ENCODE measurements at regions not wholly inside any gene's neighbourhood (a gene's known extent, or its start where the extent isn't known, plus 50 kb on each side); places are given as distances from the start of the nearest gene placed in this dataset.
"Not testable (repeated sequence)": the region's sequence is repeated elsewhere in the genome, so short reads cannot be mapped to it uniquely, and the experiment has no call there.

DNA sequence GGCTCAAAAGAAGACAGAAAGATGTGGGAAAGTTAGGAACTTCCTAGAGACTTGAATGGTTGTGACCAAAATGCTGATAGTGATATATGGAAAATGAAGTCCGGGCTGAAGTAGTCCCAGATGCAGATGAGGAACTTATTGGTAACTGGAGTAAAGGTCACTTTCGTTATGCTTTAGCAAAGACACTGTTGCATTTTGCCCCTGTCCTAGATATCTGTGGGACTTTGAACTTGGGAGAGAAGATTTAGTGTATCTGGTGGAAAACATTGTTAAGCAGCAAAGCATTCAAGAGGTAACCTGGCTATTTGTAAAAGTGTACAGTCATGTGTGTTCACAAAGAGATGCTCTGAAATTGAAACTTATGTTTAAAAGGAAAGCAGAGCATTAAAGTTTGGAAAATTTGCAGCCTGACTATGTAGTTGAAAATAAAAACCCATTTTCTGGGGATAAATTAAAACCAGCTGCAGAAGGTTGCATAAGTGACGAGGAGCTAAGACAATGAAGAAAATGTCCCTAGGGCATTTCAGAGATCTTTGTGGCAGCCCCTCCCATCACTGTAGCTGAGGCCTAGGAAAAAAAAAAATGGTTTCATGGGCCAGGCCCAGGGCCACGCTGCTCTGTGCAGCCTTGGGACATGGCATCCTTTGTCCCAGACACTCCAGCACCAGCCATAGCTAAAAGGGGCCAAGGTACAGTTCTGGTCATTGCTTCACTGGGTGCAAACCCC lies 1692.2 kb downstream of the HACE1 start:
- DNase-seq (ENCODE audit: low spot score): no peak

DNA sequence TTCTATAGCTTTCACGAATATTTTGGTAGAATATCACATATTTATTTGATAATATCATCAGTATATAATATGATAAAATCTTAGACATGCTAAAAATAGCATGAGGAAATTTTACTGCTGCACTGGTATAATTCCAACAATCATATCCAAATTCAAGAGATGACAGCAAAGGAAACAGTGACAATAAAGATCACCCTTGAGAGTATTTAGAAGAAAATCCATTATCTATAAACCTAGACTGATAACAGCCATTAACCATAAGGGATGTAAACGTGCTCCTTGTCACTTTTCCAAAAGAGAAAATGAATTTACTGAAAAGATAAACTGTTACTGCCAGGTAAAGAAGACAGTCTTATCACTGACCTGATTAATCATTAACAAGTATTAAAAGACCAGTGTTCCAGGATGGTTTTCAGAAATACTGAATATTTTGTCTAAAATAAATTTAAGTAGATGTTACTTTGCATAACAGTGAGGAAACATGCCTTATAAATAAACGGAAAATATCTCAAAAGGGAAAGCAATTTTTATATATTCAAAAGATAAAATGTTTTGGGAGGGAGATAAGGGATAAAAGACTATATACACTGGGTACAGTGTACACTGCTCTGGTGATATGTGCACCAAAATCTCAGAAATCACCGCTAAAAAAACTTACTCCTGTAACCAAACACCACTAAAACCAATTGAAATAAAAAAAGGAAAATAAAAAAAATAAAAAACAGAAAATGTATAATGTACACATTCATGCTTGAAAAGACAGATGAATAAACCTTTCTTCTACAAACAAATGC lies 1704.7 kb downstream of the HACE1 start:
- no peak for DNase-seq (ENCODE audit: low spot score)

DNA sequence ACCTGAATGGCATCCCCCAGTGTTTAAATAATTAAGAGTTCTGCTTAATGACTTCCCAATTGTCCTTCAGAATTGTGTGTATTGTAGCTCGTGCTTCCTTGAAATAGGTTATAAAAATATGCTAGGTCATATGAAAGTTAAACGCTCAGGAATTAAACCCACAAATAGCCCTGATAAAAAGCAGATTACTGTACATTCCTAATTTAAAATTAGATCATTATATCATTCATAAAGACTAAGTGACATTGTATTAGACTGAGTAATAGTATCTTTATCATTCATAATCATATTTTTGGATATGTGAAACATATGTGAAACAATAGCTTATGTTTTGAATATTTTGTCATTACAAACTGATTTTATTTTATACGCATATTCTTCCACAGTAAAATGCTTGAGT lies 1706.7 kb downstream of the HACE1 start:
- DNase-seq (ENCODE audit: low spot score): no peak

DNA sequence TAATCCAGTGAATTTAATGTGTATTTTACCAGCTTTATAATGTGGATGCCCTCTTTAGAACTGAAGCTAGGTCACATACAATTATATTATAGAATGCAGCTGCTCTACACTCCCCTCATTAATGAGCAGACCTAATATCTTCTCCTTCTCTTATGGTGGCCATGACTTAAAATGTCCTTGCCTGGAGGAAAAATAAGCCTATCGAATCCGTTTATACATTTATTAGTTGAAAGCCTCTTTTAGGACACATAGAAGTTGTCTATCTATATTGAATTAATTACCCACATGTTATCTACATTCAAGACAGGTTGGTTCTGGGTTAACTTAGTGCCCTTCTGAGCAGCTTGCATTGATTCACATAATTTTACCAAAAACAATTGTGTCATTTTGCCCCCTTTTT lies 1716.8 kb downstream of the HACE1 start:
- no peak for DNase-seq (ENCODE audit: low spot score)

DNA sequence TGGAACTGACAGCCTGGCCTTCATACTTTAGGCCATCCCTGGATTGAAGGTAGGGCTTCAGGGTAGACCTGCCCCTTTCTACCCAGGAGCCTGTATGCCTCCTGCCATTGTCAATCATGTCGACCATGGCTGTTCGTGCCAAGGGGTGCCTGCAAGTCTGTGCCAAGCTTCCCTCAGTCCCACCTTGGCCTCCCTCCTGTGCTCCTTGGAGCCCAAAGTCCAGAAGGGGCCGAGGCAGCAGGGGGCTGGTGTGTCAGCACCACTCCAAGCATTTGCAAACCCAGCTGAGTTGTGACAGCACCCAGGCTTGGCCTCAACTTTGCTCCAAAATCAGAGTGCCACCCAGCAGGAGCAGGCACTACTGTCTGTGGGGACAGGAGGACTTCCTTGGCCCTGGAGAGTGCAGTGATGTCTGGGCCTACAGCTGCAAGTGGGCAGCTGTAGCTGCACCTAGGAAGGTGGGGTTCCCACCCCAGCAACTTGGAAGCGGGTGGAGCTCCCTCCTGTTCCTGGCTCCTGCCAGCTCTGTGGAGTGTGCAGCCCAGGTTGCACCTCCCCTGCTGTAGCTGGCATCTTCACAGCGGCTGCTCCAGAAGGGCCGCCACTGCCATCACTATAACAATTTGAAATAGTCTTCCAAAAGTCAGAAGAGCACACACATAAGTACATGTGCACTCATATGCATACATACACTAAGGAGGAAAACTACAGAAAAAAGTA lies 1719.3 kb downstream of the HACE1 start:
- no peak for DNase-seq (ENCODE audit: low spot score)

DNA sequence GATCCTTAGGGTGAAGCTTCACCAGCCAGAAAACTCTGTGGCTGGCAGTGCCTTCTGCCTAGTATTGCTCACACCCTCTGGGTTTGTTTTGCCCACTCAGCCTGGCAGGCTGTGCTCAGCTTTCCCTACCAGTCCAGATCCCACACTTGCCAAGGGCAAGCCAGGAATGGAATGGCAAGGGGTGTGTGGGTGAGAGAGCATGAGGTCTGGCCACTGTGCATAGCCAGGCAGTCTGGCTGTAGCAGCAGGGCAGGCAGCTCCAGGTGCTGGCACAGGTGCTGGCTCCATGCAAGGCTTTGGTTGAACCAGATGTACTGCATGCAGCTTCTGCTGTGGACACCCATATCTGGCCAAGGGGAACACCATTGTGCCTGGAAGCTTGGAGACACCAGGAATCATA lies 1720.3 kb downstream of the HACE1 start:
- no peak for DNase-seq (ENCODE audit: low spot score)

DNA sequence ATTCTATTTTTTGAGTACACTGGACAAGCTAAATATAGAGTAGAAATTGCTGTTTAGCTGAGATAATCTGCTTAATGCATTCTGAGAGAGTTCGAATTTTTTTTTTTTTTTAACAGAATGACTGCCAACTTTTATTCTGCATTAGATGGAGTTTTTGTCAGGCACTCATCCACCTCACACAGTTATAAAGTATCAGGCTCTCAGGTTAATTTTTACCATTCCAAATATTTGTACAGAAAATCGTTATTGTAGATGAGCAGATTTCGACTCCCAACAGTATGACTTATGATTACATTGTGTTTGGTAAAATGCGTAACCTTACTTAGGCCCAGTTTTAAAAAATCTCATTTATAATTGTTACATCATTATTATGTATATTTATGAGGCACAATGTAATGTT lies 1731.0 kb downstream of the GRIK2 start:
- DNase-seq (ENCODE audit: low spot score): no peak

DNA sequence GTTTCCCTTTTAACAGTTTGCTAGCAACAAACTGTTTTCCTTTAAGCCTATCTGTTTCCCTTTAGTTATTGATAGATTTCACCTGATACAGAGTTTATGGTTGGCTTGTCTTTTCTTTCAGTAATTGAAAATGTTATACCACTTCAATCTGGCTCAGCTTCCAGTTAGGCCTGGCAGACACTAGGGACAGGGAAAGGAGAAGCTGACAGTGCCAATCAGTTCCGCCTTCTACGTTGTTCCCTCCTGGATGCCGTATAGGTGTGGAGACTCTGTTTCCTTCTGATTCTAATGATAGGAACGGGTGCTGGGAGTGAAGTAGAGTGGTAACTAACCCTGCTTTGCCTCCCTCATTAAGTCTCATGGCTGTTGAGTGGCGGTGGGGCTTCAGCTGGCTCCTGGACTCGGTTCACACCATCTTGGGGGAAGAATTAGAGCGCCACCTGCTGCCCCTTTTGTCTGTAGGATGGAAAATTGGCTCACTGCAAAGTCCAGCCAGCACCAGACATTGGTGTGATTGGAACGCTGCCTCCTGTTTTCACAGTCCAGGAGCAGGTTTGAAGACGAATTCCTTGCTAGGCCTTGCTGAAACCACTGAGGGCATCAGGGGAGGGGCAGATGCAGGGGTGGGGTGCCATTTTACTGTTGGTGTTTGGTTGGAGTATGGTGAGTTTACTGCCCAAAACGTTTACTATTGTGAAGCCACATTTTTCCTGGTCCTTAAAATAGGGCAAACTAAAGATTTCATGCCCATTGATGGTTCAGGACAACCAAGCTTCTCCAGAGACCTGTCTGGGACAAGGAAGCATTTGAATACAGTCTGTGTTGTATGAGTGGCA lies 1729.5 kb downstream of the GRIK2 start:
- DNase-seq (ENCODE audit: low spot score): peak; percentile 12

DNA sequence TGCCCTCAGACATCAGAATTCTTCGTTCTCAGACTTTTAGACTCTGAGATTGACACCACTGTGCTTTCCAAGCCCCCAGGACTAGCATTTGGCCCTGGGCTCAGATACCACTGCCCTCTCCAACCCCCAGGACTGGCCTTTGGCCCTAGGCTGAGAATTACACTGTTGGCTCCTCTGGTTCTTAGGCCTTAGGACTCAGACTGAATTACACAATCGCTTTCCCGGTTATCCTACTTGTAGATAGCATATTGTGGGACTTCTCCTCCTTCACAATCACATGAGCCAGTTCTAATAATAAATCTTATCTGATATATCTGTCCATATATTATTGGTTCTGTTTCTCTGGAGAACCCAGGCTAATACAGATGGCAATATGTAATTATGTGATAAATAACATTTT lies 1725.5 kb downstream of the GRIK2 start:
- no peak for DNase-seq (ENCODE audit: low spot score)

DNA sequence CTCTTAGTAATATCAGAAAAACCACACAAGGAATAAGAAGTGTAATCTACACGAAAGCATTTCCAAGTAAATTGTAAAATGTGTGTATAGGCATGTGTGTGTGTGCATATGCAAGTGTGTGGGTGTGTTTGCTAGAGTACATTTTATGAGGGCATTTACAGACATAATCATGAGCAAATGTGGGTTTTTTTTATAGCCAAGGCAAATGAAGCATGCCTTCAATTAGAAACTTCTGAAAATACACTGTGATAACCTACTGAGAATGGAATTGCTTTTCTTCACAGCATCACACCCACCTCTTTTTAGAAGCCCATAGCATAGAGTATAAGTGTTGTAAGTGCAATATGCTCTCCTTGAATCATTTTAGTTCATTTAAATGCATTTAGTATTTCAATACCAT lies 1721.1 kb downstream of the GRIK2 start:
- no peak for DNase-seq (ENCODE audit: low spot score)

DNA sequence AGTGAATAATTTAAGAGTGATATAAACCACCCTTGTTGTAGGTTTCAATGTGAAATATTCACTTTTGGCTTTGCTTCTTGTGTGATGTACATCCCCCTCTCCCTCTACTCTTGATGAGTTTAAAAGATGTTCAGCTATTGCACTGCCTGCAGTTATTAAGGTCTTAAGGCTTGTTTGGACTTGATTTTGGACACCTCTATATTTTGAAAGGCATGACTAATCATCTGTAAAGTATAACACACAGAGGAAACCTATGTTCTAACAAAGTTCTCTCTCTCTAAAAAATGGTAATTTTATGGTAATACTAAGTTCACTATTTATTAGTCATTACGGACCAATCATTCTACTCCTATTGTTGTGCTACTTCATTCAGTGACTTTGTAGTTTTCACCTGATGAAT lies 1719.9 kb downstream of the GRIK2 start:
- DNase-seq (ENCODE audit: low spot score): no peak

DNA sequence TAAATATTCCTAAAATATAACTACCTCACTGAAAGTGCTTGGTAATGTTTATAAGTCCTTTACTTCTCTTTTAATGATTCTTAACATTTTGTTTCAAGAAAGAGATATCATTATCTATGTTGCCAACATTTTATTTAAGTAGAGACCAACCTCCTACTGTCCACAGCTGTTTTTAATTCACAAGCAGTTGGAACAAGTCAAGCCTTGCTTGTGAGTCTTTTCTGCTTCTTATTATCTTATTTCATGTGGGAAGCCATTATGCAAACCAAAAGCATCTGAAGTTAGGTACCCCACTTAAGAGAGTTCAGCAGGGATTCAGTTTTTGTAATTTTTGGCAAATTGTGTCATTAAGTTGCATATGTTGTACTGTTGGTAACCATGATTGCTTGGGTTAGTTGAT lies 1714.5 kb downstream of the GRIK2 start:
- DNase-seq (ENCODE audit: low spot score): no peak

DNA sequence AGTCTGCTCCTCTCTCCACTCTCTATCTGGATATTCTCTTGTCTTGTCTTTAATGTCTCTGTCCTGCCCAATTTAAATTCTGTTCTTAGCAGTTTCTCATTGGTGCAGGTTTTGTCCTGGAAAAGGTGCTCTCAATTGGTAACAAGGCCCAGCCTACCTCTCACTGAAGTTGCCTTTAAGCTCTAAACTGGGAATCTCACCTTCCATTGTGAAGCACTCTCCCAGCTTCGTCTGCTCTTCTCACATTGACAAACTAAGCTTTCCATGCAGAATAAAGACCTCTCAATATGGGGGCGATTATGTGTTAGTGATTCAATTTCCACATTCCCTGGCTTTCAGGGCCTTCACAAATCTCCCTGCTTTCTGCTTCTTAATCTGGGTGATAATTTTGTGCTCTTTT lies 1712.2 kb downstream of the GRIK2 start:
- no peak for DNase-seq (ENCODE audit: low spot score)

DNA sequence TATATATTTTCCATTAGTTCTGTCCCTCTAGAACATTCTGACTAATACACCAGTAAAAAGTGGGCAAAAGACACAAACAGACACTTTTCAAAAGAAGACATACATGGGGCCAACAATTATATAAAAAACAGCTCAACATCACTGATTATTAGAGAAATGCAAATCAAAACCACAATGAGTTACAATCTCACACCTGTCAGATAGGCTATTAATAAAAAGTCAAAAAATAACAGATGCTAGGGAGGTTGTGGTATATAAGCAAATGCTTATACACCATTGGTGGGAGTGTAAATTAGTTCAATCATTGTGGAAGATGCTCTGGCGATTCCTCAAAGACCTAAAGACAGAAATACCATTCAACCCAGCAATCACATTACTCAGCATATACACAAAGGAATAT lies 1707.8 kb downstream of the GRIK2 start:
- DNase-seq (ENCODE audit: low spot score): no peak

DNA sequence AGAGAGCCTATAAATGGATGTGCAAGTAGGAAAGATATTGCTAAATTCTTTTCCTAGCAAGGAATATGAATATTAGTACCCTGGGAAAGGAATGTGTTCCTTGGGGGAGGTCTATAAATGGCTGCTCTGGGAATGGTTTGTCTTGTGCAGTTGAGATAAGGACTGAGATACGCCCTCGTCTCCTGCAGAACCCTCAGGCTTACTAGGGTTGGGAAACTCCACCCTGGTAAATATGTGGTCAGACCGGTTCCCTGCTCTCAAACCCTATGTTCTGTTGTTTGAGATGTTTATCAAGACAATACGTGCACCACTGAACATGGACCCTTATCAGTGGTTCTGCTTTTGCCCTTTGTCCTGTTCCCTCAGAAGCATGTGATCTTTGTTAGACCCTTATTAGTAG lies 1698.9 kb downstream of the GRIK2 start:
- DNase-seq (ENCODE audit: low spot score): not testable (repeated sequence)

DNA sequence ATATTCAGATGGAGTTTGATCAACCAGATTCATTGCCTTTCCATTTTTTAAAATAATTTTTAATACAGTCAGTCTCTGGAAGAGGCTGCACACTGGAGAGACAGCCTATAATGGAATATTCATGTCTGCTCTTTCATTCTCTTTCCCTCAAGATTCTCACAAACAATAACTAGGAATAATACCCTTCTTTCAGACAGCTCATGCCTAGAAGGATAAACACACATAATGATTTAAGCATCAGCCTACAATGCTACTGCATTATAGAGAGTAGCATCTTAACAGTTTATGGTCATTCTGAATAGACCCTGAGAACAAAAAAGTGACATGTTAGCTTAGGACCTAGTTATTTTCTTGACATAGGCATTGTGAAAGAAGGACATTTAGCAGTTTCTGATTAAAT lies 1692.3 kb downstream of the GRIK2 start:
- no peak for DNase-seq (ENCODE audit: low spot score)

DNA sequence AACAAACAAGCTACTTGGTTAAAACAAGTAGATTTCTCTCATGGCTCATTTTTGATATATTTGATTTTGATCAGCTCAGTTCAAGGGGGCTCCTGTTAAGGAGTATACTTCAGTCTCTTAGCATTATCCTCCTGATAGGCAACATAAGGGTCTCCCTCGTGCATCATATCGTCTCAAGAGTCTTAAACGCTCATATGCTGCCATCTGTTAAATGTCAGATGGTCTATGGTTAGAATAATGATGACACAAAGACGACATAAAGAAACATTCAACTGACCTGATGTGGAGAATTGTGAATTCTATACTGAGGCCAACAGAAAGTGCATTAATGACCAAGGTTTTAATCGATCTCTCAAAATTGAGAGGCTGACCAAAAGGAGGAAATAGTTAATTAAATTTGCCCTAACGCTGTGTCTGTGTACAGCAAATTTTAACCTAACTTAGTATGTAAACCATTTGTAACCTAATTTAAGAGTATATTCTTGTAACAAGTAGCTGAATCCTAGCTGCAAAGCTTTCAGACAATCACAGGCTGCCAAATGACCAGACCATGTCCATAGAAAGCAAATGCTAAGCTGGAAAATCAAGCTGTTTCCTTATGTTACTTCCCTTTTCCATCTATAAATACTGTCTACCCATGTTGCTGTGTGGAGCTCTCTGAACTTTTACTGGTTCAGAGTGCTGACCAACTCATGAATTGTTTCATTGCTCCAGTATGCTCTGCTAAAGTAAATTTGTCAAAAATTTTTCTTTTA lies 1688.5 kb downstream of the GRIK2 start:
- DNase-seq (ENCODE audit: low spot score): no peak

DNA sequence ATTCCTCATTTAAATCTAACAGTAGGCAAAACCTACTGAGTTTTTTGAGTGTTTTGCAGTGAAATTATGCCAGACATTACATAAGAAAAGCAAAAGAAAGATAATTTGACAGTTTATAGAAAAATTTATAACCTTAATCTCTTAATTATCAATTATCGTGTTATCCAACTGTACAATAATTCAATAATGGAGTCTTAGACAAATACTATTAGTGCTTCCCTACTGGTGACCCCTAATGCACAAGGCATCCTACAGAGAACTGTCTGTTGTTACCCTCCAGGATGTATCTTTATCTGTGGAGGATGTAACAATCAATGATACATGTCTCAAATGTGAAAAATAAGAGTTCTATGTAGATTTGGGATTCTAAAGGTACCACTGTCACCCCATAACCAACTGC lies 1687.6 kb downstream of the GRIK2 start:
- DNase-seq (ENCODE audit: low spot score): no peak

DNA sequence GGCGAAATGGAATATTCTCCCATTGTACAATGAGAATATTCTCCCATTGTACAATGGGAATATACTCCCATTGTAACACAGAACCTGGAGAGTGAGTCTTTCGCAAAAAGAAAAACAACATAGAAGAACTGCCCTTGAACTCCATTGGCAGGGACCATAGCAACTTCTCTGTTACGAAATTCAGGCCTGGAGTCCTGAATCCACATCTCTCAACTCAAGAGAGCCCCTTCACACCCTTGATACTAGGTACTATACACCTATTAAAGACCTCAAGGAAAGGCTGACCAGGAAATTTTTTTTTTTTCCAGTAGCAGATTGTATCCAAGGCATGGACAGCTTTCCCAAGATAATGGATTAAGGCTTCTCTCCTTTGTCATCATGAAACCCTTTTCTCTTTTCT lies 1687.0 kb downstream of the GRIK2 start:
- DNase-seq (ENCODE audit: low spot score): no peak

DNA sequence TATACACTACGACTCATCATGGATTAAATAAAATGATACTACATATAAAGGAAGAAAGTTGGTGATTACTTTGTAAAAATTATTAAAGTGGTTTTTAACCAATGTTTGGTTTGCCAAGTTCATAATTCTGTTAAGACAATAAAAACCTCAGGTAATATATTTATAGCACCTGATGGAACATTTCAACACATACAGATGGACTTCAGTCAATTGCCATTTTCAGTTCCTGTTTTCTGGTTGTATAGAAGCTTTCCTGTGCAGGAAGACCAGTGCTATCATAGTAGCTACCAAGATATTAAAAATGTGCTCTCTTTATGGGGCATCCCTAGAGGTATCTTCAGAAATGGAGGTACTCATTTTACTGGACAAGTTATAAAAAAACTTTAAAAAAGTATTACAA lies 1686.4 kb downstream of the GRIK2 start:
- no peak for DNase-seq (ENCODE audit: low spot score)

DNA sequence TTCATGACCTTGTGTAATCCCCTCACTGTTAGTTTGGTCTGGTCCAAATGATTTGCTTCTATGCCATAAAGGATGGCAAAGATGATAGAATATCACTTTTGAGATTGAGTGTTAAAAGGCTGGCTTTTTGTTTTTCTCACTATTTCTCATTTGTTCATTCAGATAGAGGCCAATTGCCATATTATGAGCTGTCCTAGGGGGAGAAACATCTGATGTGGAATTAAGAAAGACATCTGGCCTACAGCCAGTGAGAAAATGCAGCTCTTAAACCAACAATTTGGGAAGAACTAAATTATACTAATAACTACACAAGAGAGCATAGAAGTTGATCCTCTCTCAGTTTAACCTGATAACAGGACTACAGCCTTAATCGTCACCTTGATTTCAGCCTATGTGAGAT lies 1668.6 kb downstream of the GRIK2 start:
- DNase-seq (ENCODE audit: low spot score): no peak

DNA sequence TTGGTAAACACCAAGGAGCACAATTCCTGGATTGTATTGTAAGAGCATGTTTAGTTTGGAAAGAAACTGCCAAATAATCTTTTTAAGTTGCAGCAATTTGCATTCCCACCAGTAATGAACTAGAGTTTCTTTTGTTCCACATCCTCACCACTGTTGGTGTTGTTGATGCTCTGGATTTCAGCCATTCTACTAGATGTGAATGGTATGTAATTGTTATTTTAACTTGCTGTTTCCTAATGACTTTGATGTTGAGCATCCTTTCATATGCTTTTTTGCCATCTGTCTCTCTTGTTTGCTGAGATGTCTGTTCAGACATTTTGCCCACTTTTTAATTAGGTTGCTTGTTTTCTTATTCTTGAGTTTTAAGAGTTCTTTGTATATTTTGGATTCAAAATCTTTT lies 1654.1 kb downstream of the GRIK2 start:
- DNase-seq (ENCODE audit: low spot score): no peak
